Activated B cell treated with CpG ODN at 0.5 μM for 24 hours (primary cell): ENCODE measurements at regions not wholly inside any gene's neighbourhood (a gene's known extent, or its start where the extent isn't known, plus 50 kb on each side); places are given as distances from the start of the nearest gene placed in this dataset.

Source experiments
- ATAC-seq: fragments of 200-7000 bp; cut with Tn5 transposase; one replicate; pipeline ENCODE4 v1.10.0; 2021; ENCODE audit warnings: low read depth, mild to moderate bottlenecking, moderate library complexity
- CTCF ChIA-PET: fragments of 350-600 bp; sonication (Branson Sonifier 250); formaldehyde crosslinking; loops from one replicate; lab custom pipeline; 2021; ENCODE audit warnings: antibody characterized with exemption; lab: Charles Lee
- POLR2A ChIA-PET: fragments of 350-600 bp; sonication (Branson Sonifier 250); formaldehyde crosslinking; loops from one replicate; lab custom pipeline; 2021; ENCODE audit warnings: antibody characterized with exemption; lab: Charles Lee
- DNase-seq: peaks from one replicate; pipeline ENCODE4 v3.0.0; 2022
- H3K27ac Mint-ChIP-seq: one replicate; pipeline ENCODE4 v1.8.0; 2020; ENCODE audit warnings: mixed read lengths
- H3K27me3 Mint-ChIP-seq: one replicate; pipeline ENCODE4 v1.8.0; 2021; ENCODE audit warnings: mixed read lengths
- H3K36me3 Mint-ChIP-seq: one replicate; pipeline ENCODE4 v1.8.0; 2021; ENCODE audit warnings: low read depth, mixed read lengths
- H3K4me1 Mint-ChIP-seq: one replicate; pipeline ENCODE4 v1.8.0; 2021; ENCODE audit warnings: mixed read lengths
- H3K4me3 Mint-ChIP-seq: one replicate; pipeline ENCODE4 v1.8.0; 2020; ENCODE audit warnings: mild to moderate bottlenecking, mixed read lengths
- H3K9me3 Mint-ChIP-seq: one replicate; pipeline ENCODE4 v1.8.0; 2020; ENCODE audit warnings: mixed read lengths
- intact Hi-C: fragments of 100-400 bp; cut with micrococcal nuclease; formaldehyde crosslinking; loops from one replicate; pipeline ENCODE4 v1.15.1; 2024
- TF ChIP-seq, protein P1 (sequence below): fragments of 200-600 bp; IDR thresholded peaks from one replicate; pipeline ENCODE4 v1.8.0; 2022; ENCODE audit warnings: antibody characterized with exemption, mild to moderate bottlenecking

DNA sequence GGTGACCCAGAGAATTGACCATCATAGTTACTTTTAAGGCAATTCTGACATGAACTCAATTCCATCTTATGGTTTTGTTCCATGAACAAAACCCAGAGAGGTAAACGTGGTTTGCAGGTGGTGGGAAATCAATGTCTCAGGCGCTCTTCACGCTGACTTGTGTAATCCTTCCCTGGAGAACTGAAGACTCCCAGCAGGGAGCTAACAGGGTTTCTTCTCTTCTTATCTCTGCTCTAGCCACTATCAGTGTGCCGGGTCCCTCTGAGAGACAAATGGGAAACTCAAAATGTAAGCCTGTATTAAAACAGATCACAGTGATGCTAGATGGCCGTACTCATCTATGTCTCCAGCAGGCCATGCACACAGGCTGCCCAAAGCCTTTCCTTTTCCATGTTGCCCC is 57.6 kb upstream of the ARGLU1 start:
- ChIA-PET CTCF (no interaction called here), POLR2A (no interaction called here)
- TF ChIP-seq, protein P1, sequence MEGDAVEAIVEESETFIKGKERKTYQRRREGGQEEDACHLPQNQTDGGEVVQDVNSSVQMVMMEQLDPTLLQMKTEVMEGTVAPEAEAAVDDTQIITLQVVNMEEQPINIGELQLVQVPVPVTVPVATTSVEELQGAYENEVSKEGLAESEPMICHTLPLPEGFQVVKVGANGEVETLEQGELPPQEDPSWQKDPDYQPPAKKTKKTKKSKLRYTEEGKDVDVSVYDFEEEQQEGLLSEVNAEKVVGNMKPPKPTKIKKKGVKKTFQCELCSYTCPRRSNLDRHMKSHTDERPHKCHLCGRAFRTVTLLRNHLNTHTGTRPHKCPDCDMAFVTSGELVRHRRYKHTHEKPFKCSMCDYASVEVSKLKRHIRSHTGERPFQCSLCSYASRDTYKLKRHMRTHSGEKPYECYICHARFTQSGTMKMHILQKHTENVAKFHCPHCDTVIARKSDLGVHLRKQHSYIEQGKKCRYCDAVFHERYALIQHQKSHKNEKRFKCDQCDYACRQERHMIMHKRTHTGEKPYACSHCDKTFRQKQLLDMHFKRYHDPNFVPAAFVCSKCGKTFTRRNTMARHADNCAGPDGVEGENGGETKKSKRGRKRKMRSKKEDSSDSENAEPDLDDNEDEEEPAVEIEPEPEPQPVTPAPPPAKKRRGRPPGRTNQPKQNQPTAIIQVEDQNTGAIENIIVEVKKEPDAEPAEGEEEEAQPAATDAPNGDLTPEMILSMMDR, result no peak
- no peak overlapping the region for H3K27ac Mint-ChIP-seq
- H3K9me3 Mint-ChIP-seq, result no peaks in the 10 kb centered on the region
- DNase-seq (no peak), ATAC-seq (no peak)
- no peak overlapping the region for H3K4me3 Mint-ChIP-seq
- peaks cover 38% of the 10 kb centered on the region for H3K27me3 Mint-ChIP-seq
- intact Hi-C loops, result no loop called here
- no peaks in the 10 kb centered on the region for H3K4me1 Mint-ChIP-seq
- no peaks in the 10 kb centered on the region for H3K36me3 Mint-ChIP-seq

DNA sequence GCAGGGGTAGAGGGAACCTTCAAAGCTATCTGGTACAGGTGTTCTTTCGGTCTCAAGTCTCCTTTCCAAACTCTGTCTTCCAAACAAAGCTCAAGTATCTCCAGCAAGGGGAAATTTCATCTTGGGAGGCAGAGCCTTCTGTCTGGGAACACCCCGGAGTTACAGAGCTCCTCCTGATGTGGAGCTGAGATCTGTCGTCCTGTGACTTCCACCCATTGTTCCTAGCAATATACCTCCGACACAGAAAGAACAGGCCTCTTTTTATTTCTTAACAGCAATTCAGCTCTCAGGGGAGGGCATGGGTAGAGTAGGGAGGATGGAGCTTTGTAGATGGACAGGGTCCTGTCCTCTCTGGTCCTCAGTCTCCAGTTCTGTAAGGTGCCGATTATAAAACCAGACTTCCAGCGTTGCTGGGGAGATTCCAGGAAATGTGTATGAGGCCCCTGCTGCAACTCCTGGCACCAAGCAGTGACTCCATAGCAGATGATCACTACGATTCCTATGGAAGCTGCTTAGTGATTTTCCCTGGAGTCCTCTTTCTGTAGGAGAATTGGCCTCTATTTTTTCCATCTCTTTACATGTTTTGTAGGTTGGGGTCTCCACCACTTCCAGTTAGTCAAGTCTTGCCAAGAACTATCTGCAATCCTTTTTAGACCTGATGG is 56.0 kb upstream of the ARGLU1 start:
- TF ChIP-seq, protein P1, result no peak
- Mint-ChIP-seq H3K9me3 (no peaks in the 10 kb centered on the region), H3K36me3 (no peaks in the 10 kb centered on the region), H3K27me3 (peaks cover 34% of the 10 kb centered on the region), H3K4me1 (peaks cover 2% of the 10 kb centered on the region), H3K27ac (no peak overlapping the region), H3K4me3 (no peak overlapping the region)
- intact Hi-C loops, result no loop called here
- ChIA-PET POLR2A (no interaction called here), CTCF (no interaction called here)
- DNase-seq, result no peak
- no peak for ATAC-seq

DNA sequence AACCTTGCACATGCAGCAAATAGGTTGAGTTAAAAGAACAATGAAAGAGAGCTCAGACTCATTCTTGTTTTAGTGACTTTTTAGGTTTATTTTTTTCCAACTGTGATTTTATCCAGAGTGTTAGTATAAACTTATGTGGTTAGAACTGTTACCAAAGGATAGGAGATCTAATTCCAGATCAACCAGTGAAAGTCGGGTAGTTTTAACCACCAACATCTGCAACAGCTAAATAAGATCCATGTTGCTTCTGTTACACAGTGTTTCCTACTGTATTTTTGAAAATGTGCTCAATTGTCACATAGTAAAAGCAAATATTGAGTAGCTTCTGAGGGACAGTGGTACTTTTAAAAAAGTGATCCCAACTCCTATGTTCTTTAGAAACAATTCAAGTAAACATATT is 53.9 kb upstream of the ARGLU1 start:
- H3K36me3 Mint-ChIP-seq, result no peaks in the 10 kb centered on the region
- POLR2A ChIA-PET, result no interaction called here
- CTCF ChIA-PET, result interaction anchor here (0.6 kb wide), 1 partner anchor 648 kb away, joined by 3 read pairs; no protein-coding TSS in a partner anchor
- H3K27ac Mint-ChIP-seq, result no peak overlapping the region
- no peak overlapping the region for H3K4me3 Mint-ChIP-seq
- ATAC-seq (no peak), DNase-seq (no peak)
- peaks cover 2% of the 10 kb centered on the region for H3K4me1 Mint-ChIP-seq
- intact Hi-C loops, result no loop called here
- TF ChIP-seq, protein P1, result no peak
- H3K9me3 Mint-ChIP-seq, result no peaks in the 10 kb centered on the region
- H3K27me3 Mint-ChIP-seq, result peaks cover 32% of the 10 kb centered on the region

DNA sequence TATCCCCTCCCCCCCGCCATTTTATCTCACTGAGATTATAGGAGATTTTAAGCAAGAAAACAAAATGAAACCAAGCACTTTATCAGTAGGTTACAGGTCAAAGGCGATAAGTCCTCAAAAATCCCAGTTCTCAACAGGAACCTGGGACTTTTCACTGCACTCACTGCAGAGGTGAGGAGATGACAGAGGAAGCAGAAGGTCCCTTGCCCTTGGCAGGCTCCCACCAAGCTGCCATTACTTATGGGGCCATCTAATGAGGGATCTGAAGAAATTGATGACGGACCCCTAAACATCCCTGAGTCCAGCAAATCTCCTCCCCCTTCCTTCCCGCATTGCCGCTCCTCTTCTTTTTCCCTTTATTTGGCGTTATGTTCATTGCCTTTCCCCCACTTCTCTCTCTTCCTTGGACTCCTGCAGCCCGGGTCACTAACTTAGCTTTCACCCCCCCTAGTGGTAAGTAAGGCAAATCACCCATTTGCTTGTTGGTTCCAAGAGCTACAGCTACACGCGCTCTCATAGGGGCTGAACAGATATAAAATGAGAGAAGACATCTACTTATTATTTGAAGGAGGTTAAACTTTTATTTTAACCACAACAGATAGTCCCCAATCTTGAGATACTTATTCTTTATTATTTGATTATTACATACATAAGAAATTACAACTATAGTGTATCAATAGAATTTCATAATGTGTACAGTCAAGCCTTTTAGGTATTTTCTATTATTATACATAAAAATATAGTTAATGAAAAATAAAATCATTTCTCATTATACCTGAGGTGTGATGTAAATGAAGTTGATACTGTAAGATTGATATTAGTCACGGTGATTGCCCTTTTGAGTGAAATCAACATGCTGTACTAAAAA is 52.0 kb upstream of the ARGLU1 start:
- Mint-ChIP-seq H3K36me3 (no peaks in the 10 kb centered on the region), H3K4me1 (peaks cover 2% of the 10 kb centered on the region), H3K27ac (no peak overlapping the region), H3K4me3 (no peak overlapping the region), H3K9me3 (no peaks in the 10 kb centered on the region), H3K27me3 (peaks cover 32% of the 10 kb centered on the region)
- ATAC-seq (peak; percentile 61), DNase-seq (no peak)
- intact Hi-C loops, result no loop called here
- CTCF ChIA-PET, result interaction anchor here (0.7 to 1.6 kb wide), 7 partner anchors 9 to 1847 kb away, joined by 3 to 8 read pairs (median 3); partner anchors contain the start of gene EFNB2
- POLR2A ChIA-PET, result interaction anchor here (0.7 kb wide), 1 partner anchor 39 kb away, joined by 6 read pairs; no protein-coding TSS in a partner anchor
- TF ChIP-seq, protein P1, result no peak
